GM18520 (cell line): ENCODE measurements at regions not wholly inside any gene's neighbourhood (a gene's known extent, or its start where the extent isn't known, plus 50 kb on each side); places are given as distances from the start of the nearest gene placed in this dataset.
"Not testable (repeated sequence)": the region's sequence is repeated elsewhere in the genome, so short reads cannot be mapped to it uniquely, and the experiment has no call there.

Experiments used
- ATAC-seq: cut with Tn5 transposase; IDR thresholded peaks from one replicate; pipeline ENCODE4 v1.9.1; 2021; ENCODE audit not compliant: unreplicated experiment

DNA sequence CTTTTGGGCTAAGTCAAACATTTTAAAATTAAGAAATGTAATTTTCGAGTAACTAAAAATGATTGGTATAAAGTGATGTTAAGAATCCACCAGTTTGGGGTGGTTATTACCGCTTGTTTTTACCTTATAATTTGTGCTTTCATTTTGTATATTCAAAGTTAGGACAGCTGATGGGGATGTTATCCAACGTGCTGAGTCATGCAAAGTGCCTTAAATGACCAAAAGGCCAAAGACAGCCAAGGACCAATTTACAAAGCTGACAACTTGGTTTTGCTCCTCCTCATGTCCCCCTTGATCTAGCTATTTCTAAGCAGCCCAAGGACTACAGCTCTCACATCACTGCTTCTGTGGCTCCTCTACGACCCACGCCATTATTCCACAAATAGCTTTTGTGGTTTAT lies 181.4 kb upstream of the PCDH7 start:
- no peak for ATAC-seq

- ATAC-seq: no peak
Measured at GRCh38 chr4:30543057-30543456, 177.1 kb upstream of the PCDH7 start.

DNA sequence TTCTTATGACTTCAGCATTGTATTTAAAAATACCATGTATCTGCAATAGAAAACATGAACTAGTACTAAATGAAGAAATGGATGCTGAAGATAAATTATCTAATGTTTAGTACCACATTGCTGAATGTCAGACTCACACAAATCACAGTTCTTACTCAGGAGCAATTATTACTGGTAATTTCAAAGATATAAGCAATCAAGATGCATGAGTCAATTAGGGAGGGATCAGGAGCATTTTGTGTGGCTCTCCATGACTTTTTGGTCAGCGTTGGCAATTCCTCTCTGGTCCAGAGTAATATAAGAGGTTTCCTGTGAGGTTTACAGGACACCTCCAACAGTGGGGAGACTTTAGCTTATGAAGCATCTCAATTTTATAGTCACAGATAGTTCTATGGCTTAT lies 167.0 kb upstream of the PCDH7 start:
- no peak for ATAC-seq

- ATAC-seq: no peak
Measured at GRCh38 chr4:30553706-30554105, 166.5 kb upstream of the PCDH7 start.

- ATAC-seq: no peak
Measured at GRCh38 chr4:30555775-30556174, 164.4 kb upstream of the PCDH7 start.

DNA sequence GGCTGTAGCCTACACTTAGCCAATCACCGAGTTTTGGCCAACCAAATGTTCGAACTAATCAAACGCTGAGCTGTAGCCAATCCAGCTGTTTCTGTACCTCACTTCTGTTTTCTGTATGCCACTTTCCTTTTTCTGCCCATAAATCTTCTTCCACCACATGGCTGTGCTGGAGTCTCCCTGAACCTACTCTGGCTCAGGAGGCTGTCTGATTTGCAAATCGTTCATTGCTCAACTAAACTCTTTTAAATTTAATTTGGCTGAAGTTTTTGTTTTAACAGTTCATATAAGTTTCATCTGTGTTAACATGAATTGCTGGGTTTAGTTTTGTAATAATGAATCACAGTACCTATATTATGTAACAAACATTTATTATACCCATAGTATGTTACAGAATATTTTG lies 160.7 kb upstream of the PCDH7 start:
- no peak for ATAC-seq

GRCh38 chr4:30586850-30587249 lies 133.3 kb upstream of the PCDH7 start:
- ATAC-seq: no peak

- not testable (repeated sequence) for ATAC-seq
Measured at GRCh38 chr4:30589669-30590068, 130.5 kb upstream of the PCDH7 start.

GRCh38 chr4:30600246-30601017 lies 119.7 kb upstream of the PCDH7 start:
- ATAC-seq: no peak

DNA sequence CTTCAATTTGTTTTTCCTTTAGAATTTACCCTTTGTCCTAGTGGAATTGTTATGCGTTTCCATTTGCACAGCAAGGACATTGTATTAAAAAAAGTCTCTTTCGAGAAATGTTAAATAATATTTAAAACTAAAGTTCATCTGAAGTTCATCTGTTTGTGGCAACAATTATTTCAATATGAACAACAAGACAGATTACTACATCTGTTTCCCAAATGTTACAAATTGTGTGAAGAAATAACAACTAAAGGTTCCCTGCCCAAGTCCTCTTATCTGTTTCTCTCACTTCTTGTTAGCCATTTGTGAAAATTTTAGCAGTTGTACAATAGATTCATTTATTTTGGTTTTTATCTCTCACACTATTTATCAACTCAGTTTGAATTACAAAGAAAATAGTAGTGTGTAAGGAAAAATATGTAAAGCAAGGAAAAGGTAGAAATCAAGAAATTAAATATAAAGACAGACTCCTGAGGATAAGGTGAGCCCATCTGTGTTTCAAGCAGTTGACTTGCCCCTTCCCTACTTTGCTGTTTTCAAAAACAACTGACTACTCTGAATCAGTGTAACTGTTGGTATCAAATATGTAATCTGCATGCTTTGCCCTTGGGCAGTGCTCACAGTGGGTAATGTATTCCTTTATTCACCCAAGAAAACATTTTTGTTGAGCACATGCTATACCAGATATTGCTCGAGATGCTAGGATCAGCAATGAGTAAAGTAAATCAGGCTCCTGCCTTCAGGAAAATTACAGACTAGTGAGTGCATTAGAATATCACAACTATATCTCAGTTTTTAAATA lies 118.9 kb upstream of the PCDH7 start:
- ATAC-seq: no peak

- ATAC-seq: no peak
Measured at GRCh38 chr4:30605616-30606190, 114.5 kb upstream of the PCDH7 start.

DNA sequence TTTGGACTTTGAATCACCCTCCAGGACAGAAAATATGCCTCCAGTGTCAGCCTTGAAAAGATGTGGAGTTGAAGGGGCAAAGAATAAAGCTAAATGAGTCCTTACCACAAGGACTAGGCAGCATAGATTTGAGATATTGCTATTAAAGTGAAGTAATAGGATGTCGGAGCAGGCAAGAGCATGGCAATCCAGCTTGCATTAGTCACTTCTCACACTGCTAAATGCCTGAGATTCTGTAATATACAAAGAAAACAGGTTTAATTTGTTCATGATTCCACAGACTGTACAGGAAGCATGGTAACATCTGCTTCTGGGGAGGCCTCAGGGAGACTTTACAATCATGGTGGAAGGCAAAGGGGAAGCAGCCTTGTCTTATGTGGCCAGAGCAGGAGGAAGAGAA lies 109.8 kb upstream of the PCDH7 start:
- no peak for ATAC-seq

DNA sequence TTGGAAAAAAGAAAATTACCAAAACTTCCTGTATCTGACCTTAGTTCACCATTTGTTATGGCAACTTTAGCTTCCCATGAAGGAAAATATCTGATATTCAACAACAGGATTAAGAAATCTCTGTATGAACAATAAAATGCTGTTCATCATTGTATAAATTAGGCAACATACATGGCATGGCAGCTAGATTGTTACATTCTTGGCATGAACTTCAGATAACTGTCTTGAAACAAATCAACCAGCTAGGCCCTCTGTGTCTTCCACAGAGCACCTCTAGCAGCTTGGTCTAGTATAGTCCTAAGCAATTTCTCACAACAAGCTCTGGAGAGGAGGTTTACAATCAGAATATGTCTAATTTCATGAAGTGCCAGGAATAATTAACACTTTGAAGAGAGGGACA lies 105.4 kb upstream of the PCDH7 start:
- ATAC-seq: no peak

- ATAC-seq: no peak
Measured at GRCh38 chr4:30616942-30617646, 103.1 kb upstream of the PCDH7 start.

DNA sequence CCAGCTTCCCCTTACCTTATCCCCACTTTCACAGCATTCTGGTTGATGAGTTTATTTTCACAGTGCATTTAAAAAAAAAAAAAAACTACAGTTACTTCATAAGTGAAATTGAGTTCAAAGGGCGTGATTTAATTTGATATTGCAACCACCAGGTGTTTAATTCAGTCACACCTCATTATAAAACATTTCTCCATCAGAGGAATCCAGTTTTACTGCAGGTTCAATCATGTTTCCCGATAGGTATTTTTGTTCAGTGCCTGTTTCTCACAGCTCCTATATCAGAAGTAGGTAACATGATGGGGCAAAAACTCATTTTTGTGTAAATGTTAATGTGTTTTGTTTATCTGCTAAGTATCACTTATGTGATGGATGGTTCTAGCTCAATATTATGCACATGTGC lies 102.3 kb upstream of the PCDH7 start:
- ATAC-seq: no peak

DNA sequence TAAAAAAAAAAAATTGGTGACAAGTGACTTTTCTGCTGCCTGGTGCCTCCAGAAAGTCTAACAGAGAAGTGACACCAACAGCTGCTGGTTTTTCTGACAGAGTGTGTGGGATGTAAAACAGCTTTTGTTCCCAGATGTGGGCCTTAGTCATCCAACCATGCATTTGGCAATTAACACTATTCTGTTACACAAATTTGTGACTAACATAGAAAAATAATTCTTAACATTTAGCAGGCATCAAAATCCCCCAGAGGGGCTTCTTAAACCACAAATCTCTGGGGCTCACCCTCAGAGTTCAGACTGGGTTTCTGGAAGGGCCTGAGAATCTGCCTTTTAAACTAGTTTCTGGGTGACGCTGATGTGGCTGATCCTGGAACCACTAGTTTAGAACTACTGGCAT lies 100.5 kb upstream of the PCDH7 start:
- ATAC-seq: no peak

- ATAC-seq: no peak
Measured at GRCh38 chr4:30620711-30621110, 99.5 kb upstream of the PCDH7 start.

DNA sequence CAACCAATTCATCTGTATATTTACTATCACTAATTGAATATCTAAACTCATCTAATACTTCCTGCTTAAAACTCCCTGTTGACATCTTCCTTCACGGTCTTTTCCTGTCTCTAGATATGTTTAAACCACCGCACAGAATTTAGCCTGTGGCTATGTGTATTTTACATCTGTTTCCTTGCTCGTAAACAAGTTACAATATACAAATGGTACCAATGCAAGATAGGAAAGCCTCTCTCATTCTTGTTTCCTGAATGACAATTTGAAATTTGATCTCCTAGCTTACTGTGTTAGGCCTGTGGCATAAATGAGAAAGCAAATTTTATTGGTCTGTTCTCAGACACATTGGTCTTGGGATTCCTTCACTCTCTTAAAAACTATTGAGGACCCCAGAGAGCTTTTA lies 89.7 kb upstream of the PCDH7 start:
- no peak for ATAC-seq

DNA sequence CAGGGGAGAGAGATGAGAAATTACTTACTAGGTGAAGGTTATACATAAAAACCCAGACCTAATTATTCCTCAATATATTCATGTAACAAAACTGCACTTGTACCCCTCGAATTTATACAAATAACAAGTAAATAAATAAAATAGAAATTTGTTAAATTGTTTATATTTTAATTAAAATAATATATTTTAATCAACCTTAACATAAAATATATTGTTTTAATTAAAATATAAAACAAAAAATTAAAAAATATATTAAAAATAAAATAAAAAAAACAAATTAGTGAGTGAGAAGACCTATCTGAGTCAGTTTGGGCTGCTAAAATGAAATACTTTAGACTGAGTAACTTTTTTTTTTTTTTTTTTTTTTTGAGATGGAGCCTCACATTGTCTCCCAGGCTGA lies 87.4 kb upstream of the PCDH7 start:
- no peak for ATAC-seq

DNA sequence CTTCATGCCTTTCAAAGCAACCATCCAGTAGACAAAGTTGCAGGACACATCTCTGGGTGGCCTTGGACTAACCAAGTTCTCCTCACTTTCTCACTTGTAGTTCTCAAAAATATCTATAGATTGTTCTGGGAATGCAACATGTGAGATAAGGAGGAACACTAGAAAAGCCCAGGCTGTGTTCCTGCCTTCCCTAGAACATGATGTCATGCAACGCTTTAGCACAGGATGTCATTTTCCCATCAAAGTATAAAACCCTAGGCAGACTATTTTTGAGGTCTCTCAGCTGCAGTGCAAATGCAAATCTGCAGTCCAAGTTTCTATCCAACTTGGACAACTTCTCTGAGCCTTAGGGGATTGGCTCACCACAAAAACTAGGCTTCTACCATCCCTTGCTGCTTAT lies 78.8 kb upstream of the PCDH7 start:
- ATAC-seq: no peak

DNA sequence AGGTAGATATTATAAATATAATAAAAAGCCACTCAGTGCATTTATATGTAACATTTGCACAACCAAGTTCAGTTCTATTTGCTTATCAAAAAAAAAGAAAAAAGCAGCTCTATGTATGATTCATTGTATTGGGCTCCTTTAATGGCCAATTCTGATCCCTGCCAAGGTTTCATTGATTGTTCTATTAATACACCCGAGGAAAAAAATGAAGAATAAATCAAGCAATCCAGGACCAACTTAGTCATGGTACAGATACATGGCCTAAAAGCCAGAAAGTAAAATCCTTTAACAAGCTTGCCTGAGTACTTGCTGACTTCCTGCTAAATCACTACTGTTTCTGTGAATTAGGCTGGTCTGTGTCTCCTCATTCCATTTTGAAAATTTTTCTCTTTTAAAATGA lies 77.6 kb upstream of the PCDH7 start:
- no peak for ATAC-seq

- ATAC-seq: no peak
Measured at GRCh38 chr4:30653291-30653690, 66.9 kb upstream of the PCDH7 start.
